ENCODE measurements at regions not wholly inside any gene's neighbourhood (a gene's known extent, or its start where the extent isn't known, plus 50 kb on each side); places are given as distances from the start of the nearest gene placed in this dataset.
"Not testable (repeated sequence)": the region's sequence is repeated elsewhere in the genome, so short reads cannot be mapped to it uniquely, and the experiment has no call there.

GRCh38 chr14:82035397-82035796 lies 501.7 kb upstream of the SEL1L start:
- DNase-seq (ENCODE audit: low read depth, low spot score), result no peak

GRCh38 chr14:82038066-82038465 lies 504.4 kb upstream of the SEL1L start:
- DNase-seq (ENCODE audit: low read depth, low spot score), result not testable (repeated sequence)

GRCh38 chr14:82045339-82045738 lies 511.7 kb upstream of the SEL1L start:
- DNase-seq (ENCODE audit: low read depth, low spot score), result no peak

- no peak for DNase-seq (ENCODE audit: low read depth, low spot score)
Observed at GRCh38 chr14:82046512-82047226, 513.0 kb upstream of the SEL1L start.

- DNase-seq (ENCODE audit: low read depth, low spot score), result no peak
Observed at GRCh38 chr14:82047777-82048470, 514.3 kb upstream of the SEL1L start.

GRCh38 chr14:82052778-82053177 lies 519.1 kb upstream of the SEL1L start:
- DNase-seq (ENCODE audit: low read depth, low spot score), result no peak

- no peak for DNase-seq (ENCODE audit: low read depth, low spot score)
Observed at GRCh38 chr14:82055515-82056115, 522.0 kb upstream of the SEL1L start.

GRCh38 chr14:82060219-82060618 lies 526.6 kb upstream of the SEL1L start:
- no peak for DNase-seq (ENCODE audit: low read depth, low spot score)

- DNase-seq (ENCODE audit: low read depth, low spot score), result no peak
Observed at GRCh38 chr14:82067221-82067875, 533.7 kb upstream of the SEL1L start.

GRCh38 chr14:82070040-82070439 lies 536.4 kb upstream of the SEL1L start:
- no peak for DNase-seq (ENCODE audit: low read depth, low spot score)

- DNase-seq (ENCODE audit: low read depth, low spot score), result no peak
Observed at GRCh38 chr14:82070753-82071152, 537.1 kb upstream of the SEL1L start.

- no peak for DNase-seq (ENCODE audit: low read depth, low spot score)
Observed at GRCh38 chr14:82073547-82073946, 539.9 kb upstream of the SEL1L start.

- no peak for DNase-seq (ENCODE audit: low read depth, low spot score)
Observed at GRCh38 chr14:82075566-82075965, 541.9 kb upstream of the SEL1L start.

- DNase-seq (ENCODE audit: low read depth, low spot score), result no peak
Observed at GRCh38 chr14:82079553-82079952, 545.9 kb upstream of the SEL1L start.

- no peak for DNase-seq (ENCODE audit: low read depth, low spot score)
Observed at GRCh38 chr14:82080370-82080769, 546.7 kb upstream of the SEL1L start.

- no peak for DNase-seq (ENCODE audit: low read depth, low spot score)
Observed at GRCh38 chr14:82084813-82085212, 551.2 kb upstream of the SEL1L start.

GRCh38 chr14:82091097-82091496 lies 557.4 kb upstream of the SEL1L start:
- no peak for DNase-seq (ENCODE audit: low read depth, low spot score)

GRCh38 chr14:82094829-82095345 lies 561.2 kb upstream of the SEL1L start:
- DNase-seq (ENCODE audit: low read depth, low spot score), result no peak

- DNase-seq (ENCODE audit: low read depth, low spot score), result no peak
Observed at GRCh38 chr14:82104013-82104412, 570.4 kb upstream of the SEL1L start.

GRCh38 chr14:82112210-82112839 lies 578.7 kb upstream of the SEL1L start:
- no peak for DNase-seq (ENCODE audit: low read depth, low spot score)

- DNase-seq (ENCODE audit: low read depth, low spot score), result no peak
Observed at GRCh38 chr14:82113007-82113406, 579.4 kb upstream of the SEL1L start.

- DNase-seq (ENCODE audit: low read depth, low spot score), result no peak
Observed at GRCh38 chr14:82113710-82114109, 580.1 kb upstream of the SEL1L start.

Data from brain pericyte (primary cell).